ENCODE measurements at regions not wholly inside any gene's neighbourhood (a gene's known extent, or its start where the extent isn't known, plus 50 kb on each side); places are given as distances from the start of the nearest gene placed in this dataset.

GRCh38 chr4:157722146-157722545 is 450.7 kb downstream of the GASK1B start:
- no peaks in the 10 kb centered on the region for H3K27me3 Mint-ChIP-seq (ENCODE audit: insufficient read depth, low read depth, poor library complexity)
- H3K27ac Mint-ChIP-seq = no peak overlapping the region
- H3K4me3 Mint-ChIP-seq = no peak overlapping the region
- no peaks in the 10 kb centered on the region for H3K36me3 ChIP-seq (ENCODE audit: insufficient read depth)
- no peak overlapping the region for H2AFZ ChIP-seq
- peaks cover 14% of the 10 kb centered on the region for H3K9me2 ChIP-seq (ENCODE audit: insufficient read depth)
- H3K79me2 ChIP-seq (replicated peaks; ENCODE audit: insufficient read depth) = no peaks in the 10 kb centered on the region
- H4K20me1 ChIP-seq (replicated peaks; ENCODE audit: insufficient read depth) = no peaks in the 10 kb centered on the region
- no peaks in the 10 kb centered on the region for H3K27me3 ChIP-seq (ENCODE audit: insufficient read depth)
- no peaks in the 10 kb centered on the region for H3K4me1 ChIP-seq (ENCODE audit: insufficient read depth)
- ATAC-seq (no peak), DNase-seq (ENCODE audit: low spot score) (no peak)
- H3K4me1 Mint-ChIP-seq = no peaks in the 10 kb centered on the region
- no peak overlapping the region for H3K4me2 ChIP-seq
- H3K36me3 Mint-ChIP-seq (ENCODE audit: low read depth) = no peaks in the 10 kb centered on the region; the same call in 2 of the 3 replicates
- peaks cover 7% of the 10 kb centered on the region for H3K9me3 Mint-ChIP-seq
- TF ChIP-seq CTCF (conservative IDR thresholded peaks at IDR 0.05; ENCODE audit: low read depth in 2 of 2) (no peak), EZH2 (IDR thresholded peaks at IDR 0.05; ENCODE audit: low read depth, unreplicated experiment) (no peak), ZNF462 (CRISPR knock-in tag; IDR thresholded peaks at IDR 0.05) (no peak), ETS1 (IDR thresholded peaks at IDR 0.05) (no peak), ZNF114 (CRISPR knock-in tag; IDR thresholded peaks at IDR 0.05) (no peak), POLR2AphosphoS5 (IDR thresholded peaks at IDR 0.05; ENCODE audit: low read depth) (no peak), ZNF331 (CRISPR knock-in tag; IDR thresholded peaks at IDR 0.05; ENCODE audit: low read depth) (no peak), JUNB (IDR thresholded peaks at IDR 0.05; ENCODE audit: unreplicated experiment) (no peak), NANOG (IDR thresholded peaks at IDR 0.05; ENCODE audit: borderline replicate concordance) (no peak), EZH2phosphoT487 (IDR thresholded peaks at IDR 0.05; ENCODE audit: unreplicated experiment) (no peak), REST (IDR thresholded peaks at IDR 0.05; ENCODE audit: unreplicated experiment) (no peak), CREB1 (CRISPR knock-in tag; IDR thresholded peaks at IDR 0.05; ENCODE audit: low read depth) (no peak), STAT1 (IDR thresholded peaks at IDR 0.05; ENCODE audit: unreplicated experiment) (no peak)
- H3K27ac ChIP-seq (ENCODE audit: low read depth) = no peak overlapping the region
- no peak overlapping the region for H3K4me3 ChIP-seq
- no peaks in the 10 kb centered on the region for H3F3A ChIP-seq (replicated peaks; ENCODE audit: low read depth)
